Vagina (tissue), 2 donors: ENCODE measurements at regions not wholly inside any gene's neighbourhood (a gene's known extent, or its start where the extent isn't known, plus 50 kb on each side); places are given as distances from the start of the nearest gene placed in this dataset.

Source experiments
- CTCF ChIP-seq, 3 experiments: fragments of 450-650 bp in 2 of 3; fragments of 200-600 bp in 1 of 3; sonication (generic) in 1 of 3; IDR thresholded peaks; one replicate each; pipeline ENCODE4 v1.5.1; 2017 to 2019; ENCODE audit warnings: antibody characterized with exemption in 3 of 3, mild to moderate bottlenecking in 2 of 3, moderate library complexity in 2 of 3
- POLR2AphosphoS5 ChIP-seq, 2 donors: sonication (generic); formaldehyde crosslinking; IDR thresholded peaks; one replicate each; pipeline ENCODE4 v1.9.0; 2017; ENCODE audit warnings: antibody characterized with exemption in 2 of 2, mild to moderate bottlenecking in 2 of 2, low read depth in 1 of 2; ENCODE audit not compliant: insufficient read depth in 1 of 2

- TF ChIP-seq POLR2AphosphoS5 (IDR thresholded peaks at IDR 0.05; ENCODE audit: insufficient read depth in 1 of 2, low read depth in 1 of 2) (no peak), CTCF (IDR thresholded peaks at IDR 0.05) (no peak)
Observed at GRCh38 chr10:36224431-36224985, 582.4 kb upstream of the FZD8 start.
